ENCODE measurements at regions not wholly inside any gene's neighbourhood (a gene's known extent, or its start where the extent isn't known, plus 50 kb on each side); places are given as distances from the start of the nearest gene placed in this dataset.
"Not testable (repeated sequence)": the region's sequence is repeated elsewhere in the genome, so short reads cannot be mapped to it uniquely, and the experiment has no call there.

- Histone ChIP-seq H3K27me3 (ENCODE audit: low read length) (no peaks in the 10 kb centered on the region), H3K79me2 (ENCODE audit: low read length) (no peaks in the 10 kb centered on the region), H3K36me3 (ENCODE audit: low read depth, low read length) (no peaks in the 10 kb centered on the region), H3K4me1 (ENCODE audit: insufficient read depth, low read length) (no peaks in the 10 kb centered on the region), H3K4me3 (ENCODE audit: low read length) (no peak overlapping the region), H3K9ac (ENCODE audit: low read length) (no peak overlapping the region), H3K9me3 (ENCODE audit: low read length) (no peaks in the 10 kb centered on the region), H4K20me1 (ENCODE audit: low read length) (no peaks in the 10 kb centered on the region), H2AFZ (ENCODE audit: low read length) (no peak overlapping the region), H3K9me2 (replicated peaks; ENCODE audit: low read length) (no peaks in the 10 kb centered on the region), H3K27ac (ENCODE audit: low read length) (no peak overlapping the region), H3F3A (ENCODE audit: low read length, unreplicated experiment) (no peaks in the 10 kb centered on the region), H3K4me2 (ENCODE audit: low read length) (no peak overlapping the region)
- BruUV-seq (replicated peaks): no TSS peak
- DNase-seq (no peak), ATAC-seq (no peak)
- POLR2A ChIA-PET (ENCODE audit: unreplicated experiment): no interaction called here
- CTCF ChIA-PET: no interaction called here
- no peak for TF ChIP-seq CTCF (conservative IDR thresholded peaks at IDR 0.05; ENCODE audit: low read depth, low read length)
- intact Hi-C loops (cut with micrococcal nuclease): loop anchor here (10.0 kb wide), 1 partner anchor 55 kb away; no protein-coding TSS in a partner anchor
These were observed 791.5 kb downstream of the METTL15 start for GRCh38 chr11:28899706-28900105.

- H2AFZ ChIP-seq (ENCODE audit: low read length); H3K4me2 ChIP-seq (ENCODE audit: low read length); H3K27me3 ChIP-seq (ENCODE audit: low read length); ATAC-seq; H3K9ac ChIP-seq (ENCODE audit: low read length); CTCF ChIA-PET; intact Hi-C loops (cut with micrococcal nuclease); DNase-seq; H3K9me3 ChIP-seq (ENCODE audit: low read length); H3F3A ChIP-seq (ENCODE audit: low read length, unreplicated experiment); H3K4me3 ChIP-seq (ENCODE audit: low read length); H3K79me2 ChIP-seq (ENCODE audit: low read length); H3K9me2 ChIP-seq (replicated peaks; ENCODE audit: low read length); BruUV-seq (replicated peaks); H4K20me1 ChIP-seq (ENCODE audit: low read length); H3K36me3 ChIP-seq (ENCODE audit: low read depth, low read length); H3K27ac ChIP-seq (ENCODE audit: low read length); POLR2A ChIA-PET (ENCODE audit: unreplicated experiment); H3K4me1 ChIP-seq (ENCODE audit: insufficient read depth, low read length): not testable (repeated sequence)
These were observed 782.4 kb downstream of the METTL15 start for GRCh38 chr11:28890601-28891040.

- Histone ChIP-seq H3K4me1 (ENCODE audit: insufficient read depth, low read length) (no peaks in the 10 kb centered on the region), H3K9me2 (replicated peaks; ENCODE audit: low read length) (no peaks in the 10 kb centered on the region), H3K27me3 (ENCODE audit: low read length) (no peaks in the 10 kb centered on the region), H3K27ac (ENCODE audit: low read length) (no peak overlapping the region), H3K4me2 (ENCODE audit: low read length) (no peak overlapping the region), H3K9ac (ENCODE audit: low read length) (no peak overlapping the region), H3K79me2 (ENCODE audit: low read length) (no peaks in the 10 kb centered on the region), H4K20me1 (ENCODE audit: low read length) (no peaks in the 10 kb centered on the region), H3K9me3 (ENCODE audit: low read length) (no peaks in the 10 kb centered on the region), H3K4me3 (ENCODE audit: low read length) (no peak overlapping the region), H3F3A (ENCODE audit: low read length, unreplicated experiment) (no peaks in the 10 kb centered on the region), H3K36me3 (ENCODE audit: low read depth, low read length) (no peaks in the 10 kb centered on the region), H2AFZ (ENCODE audit: low read length) (no peak overlapping the region)
- BruUV-seq (replicated peaks): no TSS peak
- intact Hi-C loops (cut with micrococcal nuclease): no loop called here
- CTCF ChIA-PET: no interaction called here
- TF ChIP-seq EZH2phosphoT487 (IDR thresholded peaks at IDR 0.05; ENCODE audit: borderline replicate concordance, low read length): no peak
- TF ChIP-seq EZH2 (IDR thresholded peaks at IDR 0.05; ENCODE audit: low read length, unreplicated experiment): no peak
- TF ChIP-seq CTCF (conservative IDR thresholded peaks at IDR 0.05; ENCODE audit: low read depth, low read length): no peak
- POLR2A ChIA-PET (ENCODE audit: unreplicated experiment): no interaction called here
- ATAC-seq: no peak
- DNase-seq: no peak
These were observed 779.5 kb downstream of the METTL15 start for GRCh38 chr11:28887681-28888080.
